HL-60 (cell line): ENCODE measurements at regions not wholly inside any gene's neighbourhood (a gene's known extent, or its start where the extent isn't known, plus 50 kb on each side); places are given as distances from the start of the nearest gene placed in this dataset.

Experiments
- DNase-seq, 2 experiments: peaks; one replicate each; pipeline ENCODE4 v3.0.0-alpha.2; 2010 to 2020; ENCODE audit warnings: low read depth in 1 of 2, low spot score in 1 of 2
- H3K27ac ChIP-seq: fragments of 250-450 bp; sonication (Bioruptor Pico); replicated peaks from 2 replicates; pipeline ENCODE4 v1.5.1; 2020; ENCODE audit warnings: mild to moderate bottlenecking, moderate library complexity
- H3K27me3 ChIP-seq: fragments of 250-450 bp; sonication (Bioruptor Pico); 2 replicates; pipeline ENCODE4 v1.5.1; 2021; ENCODE audit warnings: mild to moderate bottlenecking, moderate library complexity; ENCODE audit not compliant: insufficient read depth, poor library complexity, severe bottlenecking
- H3K4me3 ChIP-seq: replicated peaks from 2 replicates; pipeline ENCODE4 v1.5.1; 2011; ENCODE audit warnings: mild to moderate bottlenecking, control low read depth, low read length; ENCODE audit not compliant: insufficient read depth
- CTCF ChIP-seq: IDR thresholded peaks from one replicate; pipeline ENCODE4 v1.5.1; 2011; ENCODE audit warnings: low read length, control low read depth, inconsistent platforms; ENCODE audit not compliant: insufficient read depth
- GABPA ChIP-seq: IDR thresholded peaks from 2 replicates; pipeline ENCODE4 v1.6.1; 2012; ENCODE audit warnings: low read depth
- POLR2AphosphoS5 ChIP-seq: IDR thresholded peaks from 2 replicates; pipeline ENCODE4 v1.6.1; 2012; ENCODE audit warnings: low read depth
- REST ChIP-seq: IDR thresholded peaks from 2 replicates; pipeline ENCODE4 v1.6.1; 2012; ENCODE audit warnings: low read depth; ENCODE audit not compliant: insufficient replicate concordance
- SPI1 ChIP-seq: IDR thresholded peaks from 2 replicates; pipeline ENCODE4 v1.6.1; 2012; ENCODE audit warnings: low read depth, mild to moderate bottlenecking, borderline replicate concordance

- no peak for TF ChIP-seq REST
- no peak for TF ChIP-seq SPI1
- peak; percentile 46 for TF ChIP-seq CTCF
- Histone ChIP-seq H3K27ac (no peak overlapping the region), H3K27me3 (no peaks in the 10 kb centered on the region), H3K4me3 (no peak overlapping the region)
- peak; percentile 14 to 18 for DNase-seq
Measured at GRCh38 chr7:136687693-136688322, 180.6 kb upstream of the CHRM2 start.

GRCh38 chr7:136685501-136686173 is 182.8 kb upstream of the CHRM2 start:
- TF ChIP-seq SPI1 (no peak), CTCF (no peak), POLR2AphosphoS5 (no peak), REST (no peak), GABPA (no peak)
- H3K4me3 ChIP-seq: no peak overlapping the region
- H3K27me3 ChIP-seq: no peaks in the 10 kb centered on the region
- H3K27ac ChIP-seq: no peak overlapping the region
- no peak for DNase-seq

- Histone ChIP-seq H3K4me3 (no peak overlapping the region), H3K27ac (no peak overlapping the region), H3K27me3 (no peaks in the 10 kb centered on the region)
- peak; percentile 91 for TF ChIP-seq SPI1
- TF ChIP-seq POLR2AphosphoS5: no peak
- DNase-seq: peak in 1 of 2 experiments; percentile 26
Measured at GRCh38 chr7:136677471-136678365, 190.7 kb upstream of the CHRM2 start.

- H3K27me3 ChIP-seq: no peaks in the 10 kb centered on the region
- DNase-seq: no peak
- H3K27ac ChIP-seq: no peak overlapping the region
- TF ChIP-seq CTCF (no peak), GABPA (no peak), REST (no peak), POLR2AphosphoS5 (no peak), SPI1 (no peak)
- H3K4me3 ChIP-seq: no peak overlapping the region
Measured at GRCh38 chr7:136667584-136667983, 200.9 kb upstream of the CHRM2 start.
